Thoracic aorta (tissue), 2 donors: ENCODE measurements at regions not wholly inside any gene's neighbourhood (a gene's known extent, or its start where the extent isn't known, plus 50 kb on each side); places are given as distances from the start of the nearest gene placed in this dataset.

Experiments used
- ATAC-seq: fragments of 150-250 bp; one replicate; pipeline ENCODE4 v1.8.0; 2017; ENCODE audit warnings: low read depth; ENCODE audit not compliant: insufficient number of reproducible peaks, low FRiP score
- DNase-seq: peaks from one replicate; pipeline ENCODE4 v3.0.0-alpha.2; 2020; ENCODE audit warnings: low spot score
- H3K27ac ChIP-seq, 2 donors: fragments of 200-600 bp; sonication (generic); 1 replicate in 1 of 2; 2 replicates in 1 of 2; pipeline ENCODE4 v1.5.1; 2016; ENCODE audit warnings: mild to moderate bottlenecking in 2 of 2, moderate library complexity in 2 of 2
- H3K27me3 ChIP-seq: fragments of 200-600 bp; sonication (generic); replicated peaks from 2 replicates; pipeline ENCODE4 v1.6.0; 2016; ENCODE audit warnings: mild to moderate bottlenecking; ENCODE audit not compliant: insufficient read depth
- H3K36me3 ChIP-seq: fragments of 200-600 bp; sonication (generic); one replicate; pipeline ENCODE4 v1.5.1; 2016
- H3K4me1 ChIP-seq, 2 donors: fragments of 200-600 bp; sonication (generic); 1 replicate in 1 of 2; 2 replicates in 1 of 2; pipeline versions ENCODE4 v1.5.1 to v1.6.0; 2016; ENCODE audit warnings: low read depth in 2 of 2, mild to moderate bottlenecking in 1 of 2; ENCODE audit not compliant: control insufficient read depth in 1 of 2
- H3K4me3 ChIP-seq: fragments of 200-600 bp; sonication (generic); 2 replicates; pipeline ENCODE4 v1.5.1; 2016; ENCODE audit warnings: mild to moderate bottlenecking
- H3K9me3 ChIP-seq: fragments of 200-600 bp; sonication (generic); 2 replicates; pipeline ENCODE4 v1.5.1; 2016
- TF ChIP-seq, protein P1 (sequence below): fragments of 200-600 bp; sonication (generic); IDR thresholded peaks from one replicate; pipeline ENCODE4 v1.5.1; 2019; ENCODE audit warnings: antibody characterized with exemption

DNA sequence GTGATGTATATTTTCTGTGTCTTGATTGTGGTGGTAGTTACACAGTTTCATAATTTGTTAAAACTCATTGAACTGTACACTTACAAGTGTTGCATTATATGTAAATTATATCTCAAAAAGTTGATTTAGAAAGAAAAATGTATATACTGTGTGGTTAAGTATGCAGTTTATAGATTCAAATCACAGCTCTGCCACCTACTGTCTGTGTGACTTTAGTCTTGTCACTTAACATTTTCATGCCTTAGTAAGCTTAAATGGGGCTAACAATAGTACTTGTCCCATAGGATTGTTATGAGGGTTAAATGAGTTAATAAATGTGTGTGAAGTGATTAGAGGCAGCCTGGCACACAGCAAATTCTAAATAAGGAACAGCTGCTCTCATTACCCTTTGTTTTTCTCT, 120.9 kb upstream of the P2RY1 start:
- H3K4me1 ChIP-seq: no peaks in the 10 kb centered on the region
- H3K9me3 ChIP-seq: no peaks in the 10 kb centered on the region
- H3K27ac ChIP-seq: no peak overlapping the region
- H3K27me3 ChIP-seq: no peaks in the 10 kb centered on the region
- TF ChIP-seq, protein P1, sequence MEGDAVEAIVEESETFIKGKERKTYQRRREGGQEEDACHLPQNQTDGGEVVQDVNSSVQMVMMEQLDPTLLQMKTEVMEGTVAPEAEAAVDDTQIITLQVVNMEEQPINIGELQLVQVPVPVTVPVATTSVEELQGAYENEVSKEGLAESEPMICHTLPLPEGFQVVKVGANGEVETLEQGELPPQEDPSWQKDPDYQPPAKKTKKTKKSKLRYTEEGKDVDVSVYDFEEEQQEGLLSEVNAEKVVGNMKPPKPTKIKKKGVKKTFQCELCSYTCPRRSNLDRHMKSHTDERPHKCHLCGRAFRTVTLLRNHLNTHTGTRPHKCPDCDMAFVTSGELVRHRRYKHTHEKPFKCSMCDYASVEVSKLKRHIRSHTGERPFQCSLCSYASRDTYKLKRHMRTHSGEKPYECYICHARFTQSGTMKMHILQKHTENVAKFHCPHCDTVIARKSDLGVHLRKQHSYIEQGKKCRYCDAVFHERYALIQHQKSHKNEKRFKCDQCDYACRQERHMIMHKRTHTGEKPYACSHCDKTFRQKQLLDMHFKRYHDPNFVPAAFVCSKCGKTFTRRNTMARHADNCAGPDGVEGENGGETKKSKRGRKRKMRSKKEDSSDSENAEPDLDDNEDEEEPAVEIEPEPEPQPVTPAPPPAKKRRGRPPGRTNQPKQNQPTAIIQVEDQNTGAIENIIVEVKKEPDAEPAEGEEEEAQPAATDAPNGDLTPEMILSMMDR: no peak
- no peaks in the 10 kb centered on the region for H3K36me3 ChIP-seq
- DNase-seq (no peak), ATAC-seq (no peak)
- H3K4me3 ChIP-seq: no peak overlapping the region

DNA sequence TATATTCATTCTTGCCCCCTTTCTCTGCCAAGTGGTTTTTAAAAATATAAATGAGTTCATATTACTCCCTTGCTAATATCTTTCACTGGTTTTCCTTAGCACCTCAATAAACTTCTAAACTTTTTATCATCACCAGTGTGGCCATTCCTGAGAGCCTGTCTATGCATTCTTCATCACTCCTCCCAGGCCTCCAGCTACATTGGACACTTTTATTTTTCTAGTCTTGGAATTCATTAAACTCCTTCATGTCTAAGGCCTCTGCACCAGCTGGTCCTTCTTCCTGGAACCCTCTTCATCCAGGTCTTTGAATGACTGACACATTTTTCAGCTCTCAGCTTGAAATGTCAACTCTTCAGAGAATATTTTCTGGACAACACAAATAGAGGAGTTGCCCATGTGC, 120.4 kb upstream of the P2RY1 start:
- no peaks in the 10 kb centered on the region for H3K4me1 ChIP-seq
- no peak overlapping the region for H3K4me3 ChIP-seq
- H3K27ac ChIP-seq: no peak overlapping the region
- TF ChIP-seq, protein P1: no peak
- H3K9me3 ChIP-seq: no peaks in the 10 kb centered on the region
- no peak for ATAC-seq
- no peaks in the 10 kb centered on the region for H3K27me3 ChIP-seq
- DNase-seq: no peak
- no peaks in the 10 kb centered on the region for H3K36me3 ChIP-seq

- no peaks in the 10 kb centered on the region for H3K27me3 ChIP-seq
- H3K9me3 ChIP-seq: no peaks in the 10 kb centered on the region
- TF ChIP-seq, protein P1: no peak
- no peaks in the 10 kb centered on the region for H3K4me1 ChIP-seq
- DNase-seq (no peak), ATAC-seq (no peak)
- H3K27ac ChIP-seq: no peak overlapping the region
- no peaks in the 10 kb centered on the region for H3K36me3 ChIP-seq
- H3K4me3 ChIP-seq: no peak overlapping the region
Observed at GRCh38 chr3:152717252-152717651, 117.7 kb upstream of the P2RY1 start.

- H3K27ac ChIP-seq: no peak overlapping the region
Observed at GRCh38 chr3:152718810-152719209, 116.1 kb upstream of the P2RY1 start.

GRCh38 chr3:152719264-152719663, 115.7 kb upstream of the P2RY1 start:
- Histone ChIP-seq H3K27ac (no peak overlapping the region), H3K9me3 (no peaks in the 10 kb centered on the region), H3K4me3 (no peak overlapping the region), H3K4me1 (no peaks in the 10 kb centered on the region), H3K36me3 (no peaks in the 10 kb centered on the region), H3K27me3 (no peaks in the 10 kb centered on the region)
- DNase-seq (no peak), ATAC-seq (no peak)
- TF ChIP-seq, protein P1: no peak

More at GRCh38 chr3:152718810-152719209, 116.1 kb upstream of the P2RY1 start:
- Histone ChIP-seq H3K27me3 (no peaks in the 10 kb centered on the region), H3K4me3 (no peak overlapping the region), H3K9me3 (no peaks in the 10 kb centered on the region), H3K36me3 (no peaks in the 10 kb centered on the region), H3K4me1 (no peaks in the 10 kb centered on the region)
- TF ChIP-seq, protein P1: no peak
- ATAC-seq: no peak
- no peak for DNase-seq
